ENCODE measurements at regions not wholly inside any gene's neighbourhood (a gene's known extent, or its start where the extent isn't known, plus 50 kb on each side); places are given as distances from the start of the nearest gene placed in this dataset.

DNA sequence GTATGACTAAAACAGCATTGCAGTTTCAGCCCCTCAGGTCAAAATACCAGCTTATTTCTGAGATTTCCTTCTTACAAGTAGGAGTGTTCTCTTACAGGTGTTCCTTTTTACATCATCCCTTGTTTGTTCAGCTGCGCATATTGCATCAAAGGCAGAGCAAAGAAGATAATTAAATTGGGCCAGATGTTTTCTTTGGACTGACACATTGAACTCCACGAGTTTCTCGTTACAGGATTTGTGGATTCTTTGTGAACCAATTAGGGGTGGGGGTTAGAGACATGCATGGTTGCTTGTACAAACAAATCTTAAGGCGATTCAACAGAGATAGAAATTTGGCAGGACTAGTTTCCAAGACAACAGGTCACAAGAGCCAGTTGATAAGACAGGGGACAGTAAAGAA lies 95.7 kb downstream of the SPANXN4 start:
- Histone ChIP-seq H3K9me3 (replicated peaks; ENCODE audit: insufficient read depth, low read length) (no peaks in the 10 kb centered on the region), H2AFZ (ENCODE audit: low read length) (no peak overlapping the region), H4K20me1 (ENCODE audit: insufficient read depth, low read length) (no peaks in the 10 kb centered on the region), H3K4me1 (ENCODE audit: low read length) (no peaks in the 10 kb centered on the region), H3K27me3 (replicated peaks; ENCODE audit: insufficient read depth, low read length) (no peaks in the 10 kb centered on the region), H3K4me3 (ENCODE audit: low read length) (no peak overlapping the region), H3F3A (ENCODE audit: insufficient read depth, low read length) (no peaks in the 10 kb centered on the region), H3K4me2 (ENCODE audit: low read depth, low read length) (no peak overlapping the region), H3K27ac (ENCODE audit: low read length) (no peak overlapping the region), H3K9me2 (replicated peaks; ENCODE audit: insufficient read depth, low read length) (no peaks in the 10 kb centered on the region), H3K9ac (ENCODE audit: low read length) (no peak overlapping the region), H3K36me3 (replicated peaks; ENCODE audit: insufficient read depth, low read length) (no peaks in the 10 kb centered on the region), H3K79me2 (ENCODE audit: low read length) (no peaks in the 10 kb centered on the region)
- TF ChIP-seq EZH2 (optimal IDR thresholded peaks at IDR 0.05; ENCODE audit: low read depth, low read length) (no peak), EZH2phosphoT487 (IDR thresholded peaks at IDR 0.05; ENCODE audit: low read length) (no peak)
- TF ChIP-seq, protein P1, sequence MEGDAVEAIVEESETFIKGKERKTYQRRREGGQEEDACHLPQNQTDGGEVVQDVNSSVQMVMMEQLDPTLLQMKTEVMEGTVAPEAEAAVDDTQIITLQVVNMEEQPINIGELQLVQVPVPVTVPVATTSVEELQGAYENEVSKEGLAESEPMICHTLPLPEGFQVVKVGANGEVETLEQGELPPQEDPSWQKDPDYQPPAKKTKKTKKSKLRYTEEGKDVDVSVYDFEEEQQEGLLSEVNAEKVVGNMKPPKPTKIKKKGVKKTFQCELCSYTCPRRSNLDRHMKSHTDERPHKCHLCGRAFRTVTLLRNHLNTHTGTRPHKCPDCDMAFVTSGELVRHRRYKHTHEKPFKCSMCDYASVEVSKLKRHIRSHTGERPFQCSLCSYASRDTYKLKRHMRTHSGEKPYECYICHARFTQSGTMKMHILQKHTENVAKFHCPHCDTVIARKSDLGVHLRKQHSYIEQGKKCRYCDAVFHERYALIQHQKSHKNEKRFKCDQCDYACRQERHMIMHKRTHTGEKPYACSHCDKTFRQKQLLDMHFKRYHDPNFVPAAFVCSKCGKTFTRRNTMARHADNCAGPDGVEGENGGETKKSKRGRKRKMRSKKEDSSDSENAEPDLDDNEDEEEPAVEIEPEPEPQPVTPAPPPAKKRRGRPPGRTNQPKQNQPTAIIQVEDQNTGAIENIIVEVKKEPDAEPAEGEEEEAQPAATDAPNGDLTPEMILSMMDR (IDR thresholded peaks at IDR 0.05; ENCODE audit: low read length): no peak
- no peak for DNase-seq

DNA sequence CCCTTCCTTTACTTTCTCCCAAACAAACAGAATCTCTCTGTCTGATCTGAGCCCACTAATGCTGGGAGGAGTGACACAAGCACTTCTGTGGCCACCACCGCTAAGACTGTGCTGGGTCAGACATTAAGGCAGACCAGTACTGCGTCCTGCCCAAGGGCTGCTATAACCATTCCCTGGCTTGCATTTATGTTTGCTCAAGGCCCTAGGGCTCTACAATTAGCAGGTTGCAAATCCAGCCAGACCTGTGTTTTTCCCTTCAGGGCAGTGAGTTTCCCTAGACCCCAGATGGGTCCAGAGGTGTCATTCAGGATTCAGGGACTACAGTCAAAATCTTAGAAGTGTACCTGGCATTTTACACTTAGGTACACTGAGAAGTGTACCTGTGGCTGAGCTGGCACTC lies 89.7 kb downstream of the SPANXN4 start:
- no peaks in the 10 kb centered on the region for H3K36me3 ChIP-seq (replicated peaks; ENCODE audit: insufficient read depth, low read length)
- H3K27ac ChIP-seq (ENCODE audit: low read length): no peak overlapping the region
- TF ChIP-seq EZH2 (optimal IDR thresholded peaks at IDR 0.05; ENCODE audit: low read depth, low read length) (no peak), EZH2phosphoT487 (IDR thresholded peaks at IDR 0.05; ENCODE audit: low read length) (no peak)
- TF ChIP-seq, protein P1 (IDR thresholded peaks at IDR 0.05; ENCODE audit: low read length): no peak
- no peak overlapping the region for H3K4me2 ChIP-seq (ENCODE audit: low read depth, low read length)
- no peak overlapping the region for H3K4me3 ChIP-seq (ENCODE audit: low read length)
- DNase-seq: no peak
- H4K20me1 ChIP-seq (ENCODE audit: insufficient read depth, low read length): no peaks in the 10 kb centered on the region
- no peaks in the 10 kb centered on the region for H3K9me2 ChIP-seq (replicated peaks; ENCODE audit: insufficient read depth, low read length)
- no peaks in the 10 kb centered on the region for H3K4me1 ChIP-seq (ENCODE audit: low read length)
- no peaks in the 10 kb centered on the region for H3K27me3 ChIP-seq (replicated peaks; ENCODE audit: insufficient read depth, low read length)
- H3K9me3 ChIP-seq (replicated peaks; ENCODE audit: insufficient read depth, low read length): no peaks in the 10 kb centered on the region
- H2AFZ ChIP-seq (ENCODE audit: low read length): no peak overlapping the region
- no peak overlapping the region for H3K9ac ChIP-seq (ENCODE audit: low read length)
- H3F3A ChIP-seq (ENCODE audit: insufficient read depth, low read length): no peaks in the 10 kb centered on the region
- H3K79me2 ChIP-seq (ENCODE audit: low read length): no peaks in the 10 kb centered on the region

DNA sequence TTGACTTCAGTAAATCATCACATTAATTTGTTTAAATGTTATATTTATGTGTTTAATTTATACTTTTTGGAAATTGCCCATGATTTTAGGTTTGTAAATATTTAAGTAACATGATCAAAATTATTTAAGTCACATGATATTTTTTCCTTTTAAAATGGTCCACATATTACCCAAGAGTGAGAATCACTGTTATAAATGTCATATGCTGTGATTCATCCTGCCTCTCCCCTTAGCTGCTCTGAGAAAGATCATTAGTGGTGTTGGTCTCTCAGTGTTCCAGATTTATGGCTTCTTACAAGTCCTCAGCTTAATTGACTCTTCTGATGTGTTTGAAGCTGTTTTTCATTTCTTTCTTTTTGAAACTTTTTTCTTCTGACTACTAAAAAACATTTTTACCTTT lies 70.1 kb downstream of the SPANXN4 start:
- no peak for TF ChIP-seq EZH2phosphoT487 (IDR thresholded peaks at IDR 0.05; ENCODE audit: low read length)
- TF ChIP-seq EZH2 (optimal IDR thresholded peaks at IDR 0.05; ENCODE audit: low read depth, low read length): no peak
- TF ChIP-seq, protein P1 (IDR thresholded peaks at IDR 0.05; ENCODE audit: low read length): no peak
- H3K9ac ChIP-seq (ENCODE audit: low read length): no peak overlapping the region
- H2AFZ ChIP-seq (ENCODE audit: low read length): no peak overlapping the region
- no peak overlapping the region for H3K4me2 ChIP-seq (ENCODE audit: low read depth, low read length)
- no peak overlapping the region for H3K4me3 ChIP-seq (ENCODE audit: low read length)
- H3K27me3 ChIP-seq (replicated peaks; ENCODE audit: insufficient read depth, low read length): no peaks in the 10 kb centered on the region
- no peaks in the 10 kb centered on the region for H3K79me2 ChIP-seq (ENCODE audit: low read length)
- H4K20me1 ChIP-seq (ENCODE audit: insufficient read depth, low read length): no peaks in the 10 kb centered on the region
- H3K9me2 ChIP-seq (replicated peaks; ENCODE audit: insufficient read depth, low read length): no peaks in the 10 kb centered on the region
- H3K27ac ChIP-seq (ENCODE audit: low read length): no peak overlapping the region
- H3K9me3 ChIP-seq (replicated peaks; ENCODE audit: insufficient read depth, low read length): no peaks in the 10 kb centered on the region
- no peaks in the 10 kb centered on the region for H3K36me3 ChIP-seq (replicated peaks; ENCODE audit: insufficient read depth, low read length)
- H3K4me1 ChIP-seq (ENCODE audit: low read length): no peaks in the 10 kb centered on the region
- H3F3A ChIP-seq (ENCODE audit: insufficient read depth, low read length): no peaks in the 10 kb centered on the region
- no peak for DNase-seq
